ENCODE measurements at regions not wholly inside any gene's neighbourhood (a gene's known extent, or its start where the extent isn't known, plus 50 kb on each side); places are given as distances from the start of the nearest gene placed in this dataset.
"Not testable (repeated sequence)": the region's sequence is repeated elsewhere in the genome, so short reads cannot be mapped to it uniquely, and the experiment has no call there.

DNA sequence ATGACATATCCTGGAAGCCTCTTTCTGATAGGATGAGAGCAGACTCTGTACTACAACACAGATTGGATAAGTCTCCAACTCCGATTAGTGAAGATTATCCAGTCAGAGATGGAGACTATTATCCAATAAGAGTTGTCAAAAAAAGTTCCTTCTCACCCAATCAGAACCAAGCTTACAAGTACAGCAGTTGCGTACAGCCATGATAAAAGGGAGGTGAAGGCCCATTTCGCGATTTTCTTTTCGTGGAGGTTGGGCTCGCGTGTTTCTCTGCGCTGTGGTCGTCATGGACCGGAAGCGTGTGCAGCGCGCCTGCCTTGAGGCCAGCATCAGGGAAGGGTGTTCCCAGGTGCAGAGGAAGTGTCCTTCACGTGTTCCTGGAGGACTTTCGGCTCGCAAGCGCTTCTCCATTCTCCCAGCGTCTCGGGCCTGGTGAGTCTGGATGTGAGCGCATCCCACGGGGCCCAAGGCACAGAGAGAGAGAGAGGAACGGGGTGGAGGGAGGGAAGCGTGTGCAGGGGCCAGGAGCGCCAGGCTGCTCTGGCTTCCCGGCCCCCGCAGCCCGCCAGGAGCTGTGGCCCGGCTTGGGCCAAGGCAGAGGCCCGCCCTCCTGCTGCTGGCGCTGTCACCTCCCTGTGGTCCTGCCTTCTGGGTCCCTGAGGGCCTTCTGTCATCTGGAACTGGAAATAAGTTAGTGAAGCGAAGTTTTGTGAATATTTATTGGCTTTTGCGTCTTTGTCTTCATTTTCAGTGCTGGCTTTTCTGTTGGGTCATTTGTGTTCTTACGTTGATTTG is 53.9 kb downstream of the CDRT15L2 start:
- DNase-seq; intact Hi-C loops (cut with DNase I): not testable (repeated sequence)

GRCh38 chr17:20640147-20640546 is 60.6 kb downstream of the CDRT15L2 start:
- DNase-seq; intact Hi-C loops (cut with DNase I): not testable (repeated sequence)

GRCh38 chr17:20646661-20647272 is 67.2 kb downstream of the CDRT15L2 start:
- DNase-seq, result peak in 15 of 42 donors; percentile 9 to 52 (median 26)
- intact Hi-C loops (cut with DNase I), result not testable (repeated sequence)

- intact Hi-C loops (cut with DNase I); DNase-seq: not testable (repeated sequence)
These were observed 69.7 kb downstream of the CDRT15L2 start for GRCh38 chr17:20649097-20649767.

- intact Hi-C loops (cut with DNase I); DNase-seq: not testable (repeated sequence)
These were observed 71.5 kb downstream of the CDRT15L2 start for GRCh38 chr17:20651022-20651421.

GRCh38 chr17:20651736-20652135 is 72.2 kb downstream of the CDRT15L2 start:
- intact Hi-C loops (cut with DNase I), result not testable (repeated sequence)
- peak in 1 of 42 donors; percentile 3 for DNase-seq

GRCh38 chr17:20653391-20653790 is 73.9 kb downstream of the CDRT15L2 start:
- intact Hi-C loops (cut with DNase I); DNase-seq: not testable (repeated sequence)

- intact Hi-C loops (cut with DNase I); DNase-seq: not testable (repeated sequence)
These were observed 74.6 kb downstream of the CDRT15L2 start for GRCh38 chr17:20654114-20654513.

- DNase-seq; intact Hi-C loops (cut with DNase I): not testable (repeated sequence)
These were observed 75.1 kb downstream of the CDRT15L2 start for GRCh38 chr17:20654575-20654974.

- intact Hi-C loops (cut with DNase I); DNase-seq: not testable (repeated sequence)
These were observed 85.8 kb downstream of the CDRT15L2 start for GRCh38 chr17:20665103-20665955.

GRCh38 chr17:20666689-20667088 is 87.2 kb downstream of the CDRT15L2 start:
- DNase-seq; intact Hi-C loops (cut with DNase I): not testable (repeated sequence)

DNA sequence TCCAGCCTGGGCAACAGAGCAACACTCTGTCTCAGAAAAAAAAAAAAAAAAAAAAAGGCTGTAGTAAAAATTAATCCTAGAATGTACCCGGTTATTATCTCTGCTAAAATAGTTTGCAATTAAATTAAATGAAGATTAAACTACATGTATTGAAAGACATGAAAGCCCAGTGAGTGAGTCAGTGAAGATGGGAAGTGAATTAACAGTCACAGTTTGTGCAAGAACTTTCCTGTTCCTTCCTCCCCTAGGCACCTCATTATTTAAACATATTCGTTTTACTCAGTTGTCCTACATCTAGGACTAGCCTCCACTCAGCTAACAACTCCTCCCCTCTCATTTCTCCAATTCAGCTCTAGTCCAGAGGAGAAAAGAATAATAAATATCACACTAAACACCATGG is 88.2 kb downstream of the CDRT15L2 start:
- intact Hi-C loops (cut with DNase I); DNase-seq: not testable (repeated sequence)

DNA sequence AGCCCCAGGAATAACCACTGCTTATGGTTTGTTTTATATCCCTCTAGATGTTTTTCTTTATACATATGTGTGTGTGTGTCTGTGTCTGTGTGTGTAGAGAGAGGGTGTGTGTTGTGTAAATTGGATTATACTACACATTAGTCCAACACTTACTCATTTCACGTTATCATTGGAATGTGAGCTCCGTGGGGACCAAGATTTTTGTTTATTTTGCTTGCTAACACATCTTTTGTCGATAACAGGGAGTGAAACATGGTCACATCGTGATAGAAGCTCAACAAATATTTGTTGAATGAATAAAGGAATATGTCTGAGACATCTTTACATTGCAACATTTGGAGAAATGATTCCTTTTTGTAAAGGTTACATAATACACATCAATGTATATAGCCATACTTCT is 88.8 kb downstream of the CDRT15L2 start:
- DNase-seq; intact Hi-C loops (cut with DNase I): not testable (repeated sequence)

- DNase-seq; intact Hi-C loops (cut with DNase I): not testable (repeated sequence)
These were observed 89.3 kb downstream of the CDRT15L2 start for GRCh38 chr17:20668868-20669267.

GRCh38 chr17:20670506-20670905 is 91.0 kb downstream of the CDRT15L2 start:
- intact Hi-C loops (cut with DNase I); DNase-seq: not testable (repeated sequence)

- intact Hi-C loops (cut with DNase I); DNase-seq: not testable (repeated sequence)
These were observed 94.8 kb downstream of the CDRT15L2 start for GRCh38 chr17:20674374-20674773.

- DNase-seq; intact Hi-C loops (cut with DNase I): not testable (repeated sequence)
These were observed 96.2 kb downstream of the CDRT15L2 start for GRCh38 chr17:20675707-20676106.

GRCh38 chr17:20676656-20677055 is 97.1 kb downstream of the CDRT15L2 start:
- DNase-seq; intact Hi-C loops (cut with DNase I): not testable (repeated sequence)

GRCh38 chr17:20677469-20677868 is 97.9 kb downstream of the CDRT15L2 start:
- intact Hi-C loops (cut with DNase I); DNase-seq: not testable (repeated sequence)
